HG03457 (cell line): ENCODE measurements at regions not wholly inside any gene's neighbourhood (a gene's known extent, or its start where the extent isn't known, plus 50 kb on each side); places are given as distances from the start of the nearest gene placed in this dataset.
"Not testable (repeated sequence)": the region's sequence is repeated elsewhere in the genome, so short reads cannot be mapped to it uniquely, and the experiment has no call there.

ENCODE experiments used
- ATAC-seq: cut with Tn5 transposase; IDR thresholded peaks from one replicate; pipeline ENCODE4 v1.9.1; 2021; ENCODE audit warnings: moderate number of reproducible peaks; ENCODE audit not compliant: unreplicated experiment

DNA sequence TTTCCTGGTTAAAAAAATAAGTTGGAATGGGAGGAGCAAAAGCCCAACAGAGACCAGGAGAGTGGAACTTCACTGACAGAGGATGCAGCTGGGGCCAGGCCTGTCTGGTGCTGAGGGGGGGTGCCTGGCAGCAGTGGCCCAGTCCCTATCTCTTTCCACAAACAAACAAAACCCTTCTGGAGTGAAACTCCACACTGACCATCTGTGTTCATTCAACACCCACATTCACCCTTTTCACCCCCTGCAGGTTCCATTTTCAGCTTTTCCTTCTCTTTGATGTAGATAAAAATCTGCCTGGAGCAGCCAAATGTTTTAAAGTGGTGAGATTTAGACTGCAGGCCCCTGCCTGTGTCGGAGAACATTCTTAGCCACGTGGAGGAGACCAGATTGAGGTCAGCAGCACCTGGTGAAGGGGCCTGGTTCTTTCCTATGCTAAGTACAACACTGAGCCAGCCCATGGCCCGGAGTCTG, 161.4 kb upstream of the CDH11 start:
- ATAC-seq = no peak

- ATAC-seq = no peak
Measured at GRCh38 chr16:65281586-65281985, 159.7 kb upstream of the CDH11 start.

- ATAC-seq = no peak
Measured at GRCh38 chr16:65280845-65281512, 159.1 kb upstream of the CDH11 start.

DNA sequence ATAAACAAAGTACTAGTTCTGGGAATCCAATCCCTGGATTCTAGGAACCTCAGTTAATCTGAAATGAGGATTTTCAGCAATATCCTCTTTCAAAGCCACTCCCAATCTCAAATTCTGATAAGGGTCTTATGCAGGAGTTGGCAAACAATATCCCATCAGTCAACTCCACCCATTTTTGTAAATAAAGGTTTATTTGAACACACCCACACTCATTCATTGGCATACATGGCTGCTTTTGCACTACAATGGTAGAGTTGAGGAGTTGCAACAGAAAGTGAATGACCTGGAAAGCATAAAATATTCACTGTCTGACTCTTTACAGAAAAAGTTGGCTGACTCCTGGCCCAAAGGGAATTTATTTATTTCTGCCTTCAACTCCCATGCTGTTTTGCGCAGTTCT, 157.7 kb upstream of the CDH11 start:
- no peak for ATAC-seq

GRCh38 chr16:65278874-65279273, 157.0 kb upstream of the CDH11 start:
- ATAC-seq = no peak

DNA sequence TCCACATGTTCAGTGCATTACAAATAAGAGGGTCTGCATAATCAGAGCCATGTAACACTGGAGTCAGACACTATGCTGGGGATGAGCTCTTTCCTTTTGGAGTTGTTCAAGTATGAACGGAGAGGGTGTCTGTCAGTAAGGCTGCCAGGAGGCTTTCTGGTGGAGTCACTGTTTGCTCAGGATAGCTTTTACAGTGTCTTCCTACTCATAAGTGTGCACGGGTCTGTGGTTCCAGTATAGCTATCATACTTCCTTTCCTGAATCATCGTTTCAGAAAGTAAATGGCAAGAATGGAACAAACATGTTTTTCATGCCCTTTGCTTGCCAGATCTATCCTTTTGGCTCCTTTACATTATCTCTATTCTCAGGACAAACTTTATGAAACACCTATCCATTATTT, 152.7 kb upstream of the CDH11 start:
- ATAC-seq = no peak

- no peak for ATAC-seq
Measured at GRCh38 chr16:65272699-65273414, 151.0 kb upstream of the CDH11 start.

DNA sequence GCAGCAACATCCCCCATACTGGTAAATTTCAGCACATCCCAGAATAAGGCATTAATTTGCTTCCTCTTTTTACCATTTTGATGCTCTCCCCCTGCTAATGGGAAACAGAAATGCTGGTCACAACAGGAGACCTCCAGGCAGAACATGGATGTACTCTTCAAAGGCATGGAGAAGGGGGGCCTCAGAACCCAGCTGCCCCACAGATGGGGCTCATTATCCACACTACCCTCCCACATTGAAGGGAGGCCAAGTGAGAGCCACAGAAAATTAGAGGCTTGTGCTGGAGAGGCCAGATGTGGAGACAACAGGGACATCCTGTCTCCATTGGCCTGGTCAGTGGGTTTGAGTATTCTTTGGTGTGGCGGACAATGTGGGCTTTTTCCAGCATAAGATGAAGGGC, 150.1 kb upstream of the CDH11 start:
- no peak for ATAC-seq

DNA sequence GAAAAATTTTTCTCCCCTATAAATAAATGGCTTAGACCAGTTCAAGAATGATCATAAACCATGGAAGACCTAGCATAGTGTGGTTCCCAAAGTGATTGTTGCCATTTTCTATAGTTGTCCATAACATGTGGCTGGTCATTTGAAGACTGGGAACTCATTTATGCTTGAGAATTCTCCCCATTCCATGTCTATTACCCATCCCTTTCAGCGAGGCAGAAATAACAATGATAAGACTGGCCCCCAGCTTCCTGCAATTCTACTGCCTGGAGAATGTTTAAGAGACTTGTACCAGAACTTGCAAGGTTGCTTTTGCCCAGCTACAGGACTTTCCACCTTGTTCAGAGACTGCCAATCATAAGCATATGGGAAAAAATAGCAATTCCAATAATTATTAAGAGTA, 146.5 kb upstream of the CDH11 start:
- no peak for ATAC-seq

DNA sequence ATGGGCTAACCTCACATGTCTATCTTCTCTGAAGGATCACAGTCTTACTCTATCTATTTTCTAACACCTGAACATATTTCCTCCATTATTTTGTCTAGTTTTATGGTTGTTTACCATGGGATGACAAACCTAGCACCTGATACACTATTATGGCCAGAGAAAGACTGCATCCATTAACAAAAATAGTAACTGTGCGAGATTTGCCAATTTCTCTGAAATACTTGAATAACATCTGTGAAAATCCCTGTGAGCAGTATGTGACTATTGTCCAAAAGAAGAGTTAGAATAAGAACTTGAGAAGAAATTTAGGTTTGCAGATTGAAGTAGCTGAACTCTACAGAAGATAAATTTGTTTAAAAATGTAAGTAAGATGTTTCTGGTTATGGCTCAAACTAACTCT, 142.0 kb upstream of the CDH11 start:
- ATAC-seq = no peak

GRCh38 chr16:65260746-65261145, 138.9 kb upstream of the CDH11 start:
- no peak for ATAC-seq

- ATAC-seq = no peak
Measured at GRCh38 chr16:65254144-65254543, 132.3 kb upstream of the CDH11 start.

GRCh38 chr16:65249768-65250167, 127.9 kb upstream of the CDH11 start:
- ATAC-seq = no peak

DNA sequence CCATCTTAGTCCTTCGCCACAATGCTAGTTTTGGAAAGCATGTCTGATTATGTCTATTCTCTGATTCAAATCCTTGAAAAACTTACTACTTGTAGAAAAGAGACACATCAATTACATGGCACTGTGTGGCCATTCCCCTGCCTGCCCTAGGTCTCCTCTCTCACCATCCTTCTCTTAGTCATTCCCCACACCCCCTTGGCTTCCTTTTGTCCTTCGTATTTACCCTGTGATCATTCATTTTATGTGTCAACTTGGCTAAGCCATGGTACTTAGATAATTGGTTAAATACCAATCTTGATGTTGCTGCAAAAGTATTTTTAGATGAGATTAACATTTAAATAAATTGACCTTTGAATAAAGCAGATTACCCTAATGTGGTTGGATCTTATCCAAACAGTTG, 122.9 kb upstream of the CDH11 start:
- no peak for ATAC-seq

DNA sequence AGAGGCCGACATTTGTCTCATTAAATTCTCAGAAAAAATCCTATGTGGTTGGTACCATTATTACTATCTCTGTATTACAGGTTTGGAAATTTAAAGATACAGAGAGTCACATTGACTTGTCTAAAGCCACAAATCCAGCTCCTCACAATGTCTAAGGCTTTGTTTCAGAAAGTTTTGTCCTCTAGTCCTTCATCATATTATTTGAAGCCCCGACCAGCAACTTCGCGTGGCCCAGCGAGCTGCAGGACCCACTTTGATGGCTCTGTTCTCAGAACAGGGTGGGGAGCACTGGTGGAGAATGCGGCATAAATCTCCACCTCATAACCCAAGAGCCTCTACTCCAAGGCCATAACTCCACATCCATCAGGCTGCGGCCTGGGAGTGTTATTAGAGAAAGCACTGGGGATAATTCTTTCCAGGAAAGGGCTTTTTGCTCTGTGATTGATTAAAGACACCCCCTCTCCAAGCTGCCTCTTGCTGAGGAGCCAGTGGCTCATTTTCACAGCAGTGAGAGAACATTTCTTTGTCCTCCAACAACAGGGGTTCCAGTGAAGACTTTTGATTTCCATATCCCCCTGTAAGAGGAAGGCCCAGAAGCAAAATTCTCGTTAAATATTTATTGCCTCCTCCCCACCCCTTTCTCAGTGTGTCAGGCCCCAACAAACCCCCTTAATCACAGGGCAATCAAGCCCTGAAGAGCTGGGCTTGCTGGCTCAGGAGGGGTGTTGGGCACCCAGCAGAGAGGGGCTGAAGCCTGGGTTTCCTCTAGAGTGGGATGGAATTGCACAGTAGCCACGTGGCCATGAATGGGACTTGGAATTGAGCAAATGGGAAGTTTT, 113.7 kb upstream of the CDH11 start:
- ATAC-seq = no peak

DNA sequence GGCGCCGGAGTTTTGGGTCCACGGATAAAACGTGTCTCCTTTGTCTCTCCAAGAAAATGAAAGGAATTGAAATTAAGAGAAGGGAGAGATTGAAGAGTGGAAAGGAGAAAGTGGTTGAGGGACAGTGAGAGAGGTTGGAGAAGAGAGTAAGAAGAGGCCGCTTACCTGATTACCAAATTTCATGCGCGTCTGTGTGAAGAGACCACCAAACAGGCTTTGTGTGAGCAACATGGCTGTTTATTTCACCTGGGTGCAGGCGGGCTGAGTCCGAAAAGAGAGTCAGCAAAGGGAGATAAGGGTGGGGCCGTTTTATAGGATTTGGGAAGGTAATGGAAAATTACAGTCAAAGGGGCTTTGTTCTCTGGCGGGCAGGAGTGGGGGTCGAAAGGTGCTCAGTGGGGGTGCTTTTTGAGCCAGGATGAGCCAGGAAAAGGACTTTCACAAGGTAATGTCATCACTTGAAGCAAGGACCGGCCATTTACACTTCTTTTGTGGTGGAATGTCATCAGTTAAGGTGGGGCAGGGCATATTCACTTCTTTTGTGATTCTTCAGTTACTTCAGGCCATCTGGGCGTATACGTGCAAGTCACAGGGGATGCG, 113.0 kb upstream of the CDH11 start:
- ATAC-seq = not testable (repeated sequence)

- no peak for ATAC-seq
Measured at GRCh38 chr16:65229191-65229662, 107.4 kb upstream of the CDH11 start.

GRCh38 chr16:65227150-65227835, 105.4 kb upstream of the CDH11 start:
- ATAC-seq = no peak

DNA sequence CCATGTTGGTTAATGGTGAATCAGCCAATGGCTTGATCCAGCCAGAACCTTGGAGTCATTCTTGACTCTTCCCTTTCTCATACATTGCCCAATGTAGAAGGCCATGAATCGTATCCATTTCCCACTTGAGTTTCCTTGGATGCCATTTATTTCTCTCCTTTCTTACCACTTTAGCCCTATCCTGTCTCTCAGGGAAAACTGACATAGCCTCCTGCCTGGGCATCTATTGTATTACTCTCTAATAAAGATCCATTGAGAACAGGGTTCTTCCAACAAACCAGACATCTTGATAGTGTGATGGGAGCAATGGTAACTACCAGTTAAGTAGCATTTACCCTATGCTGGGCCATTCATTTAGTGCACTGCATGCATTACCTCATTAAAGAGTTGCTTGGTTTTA, 104.2 kb upstream of the CDH11 start:
- ATAC-seq = no peak

DNA sequence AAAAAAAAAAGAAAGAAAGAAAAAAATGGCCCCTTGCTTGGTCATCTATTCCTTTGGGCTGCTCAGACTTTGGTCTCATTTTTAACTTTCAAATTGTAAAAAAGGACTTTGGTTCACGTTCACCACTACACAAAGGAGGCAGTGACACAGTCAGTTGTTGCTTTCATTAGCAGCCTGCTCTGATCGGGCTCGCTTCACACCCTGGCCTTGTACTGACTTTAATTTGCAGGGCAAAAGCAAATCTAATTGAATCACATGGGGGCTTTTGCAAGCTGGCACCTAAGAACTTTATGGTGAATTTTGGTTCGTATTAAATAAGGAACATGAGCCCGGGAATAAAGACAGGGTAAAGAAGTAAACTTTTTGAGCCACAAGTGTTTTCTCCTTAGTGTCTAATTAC, 103.6 kb upstream of the CDH11 start:
- ATAC-seq = no peak

DNA sequence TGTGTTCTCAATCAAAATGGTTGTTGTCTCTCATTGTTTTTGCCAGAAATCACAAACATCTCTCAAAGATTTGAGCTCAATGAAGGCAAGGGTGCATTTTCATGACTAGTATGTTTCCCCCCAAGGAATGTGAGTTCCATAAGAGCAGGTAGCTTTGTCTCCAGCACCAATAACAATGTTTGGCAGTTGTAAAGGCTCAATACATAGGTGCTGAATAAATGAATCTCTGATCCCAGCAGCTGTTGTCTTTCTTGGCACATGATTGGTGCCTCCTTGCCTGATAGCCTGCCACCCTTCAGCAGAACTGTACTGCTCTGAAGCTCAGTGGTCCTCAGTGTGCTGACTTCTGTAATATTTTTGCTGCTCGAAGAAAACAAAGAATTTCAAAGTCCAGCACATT, 103.1 kb upstream of the CDH11 start:
- ATAC-seq = no peak
